ENCODE measurements at regions not wholly inside any gene's neighbourhood (a gene's known extent, or its start where the extent isn't known, plus 50 kb on each side); places are given as distances from the start of the nearest gene placed in this dataset.

- no CpG with 5 or more reads among the region's 3 CpGs for WGBS (ENCODE audit: extremely low coverage, insufficient read length, low lambda C conversion rate)
- no peak overlapping the region for H2AK5ac ChIP-seq (ENCODE audit: insufficient read length, low read length)
- H3K27me3 ChIP-seq (ENCODE audit: insufficient read depth, low read length) = no peaks in the 10 kb centered on the region
- H3K14ac ChIP-seq (ENCODE audit: insufficient read depth, low read length) = no peak overlapping the region
- no peak overlapping the region for H2BK15ac ChIP-seq (ENCODE audit: low read depth, low read length)
- no peak overlapping the region for H3K4me2 ChIP-seq (ENCODE audit: insufficient read depth, insufficient read length, low read length)
- H3K18ac ChIP-seq (ENCODE audit: insufficient read length, low read depth, low read length) = no peak overlapping the region
- H3K79me2 ChIP-seq (ENCODE audit: insufficient read depth, low read length) = no peaks in the 10 kb centered on the region
- Mint-ChIP-seq H3K27me3 (ENCODE audit: low read depth) (no peaks in the 10 kb centered on the region), H3K9me3 (peaks cover 26 to 28% of the 10 kb centered on the region in 2 experiments), H3K27ac (no peak overlapping the region), H3K4me1 (no peaks in the 10 kb centered on the region), H3K36me3 (ENCODE audit: insufficient read depth in 1 of 3, low read depth in 3 of 3) (peaks cover 8 to 25% (median 10%) of the 10 kb centered on the region in 3 experiments), H3K4me3 (no peak overlapping the region)
- H3K27ac ChIP-seq (ENCODE audit: insufficient read length, low read depth, low read length) = no peak overlapping the region
- no peak overlapping the region for H3K56ac ChIP-seq (ENCODE audit: insufficient read length, low read depth, low read length)
- no peak overlapping the region for H4K5ac ChIP-seq (ENCODE audit: insufficient read length, low read depth, low read length)
- H2BK12ac ChIP-seq (ENCODE audit: insufficient read length, low read depth, low read length) = no peak overlapping the region
- no peak overlapping the region for H2BK20ac ChIP-seq (ENCODE audit: low read depth, low read length, poor library complexity, severe bottlenecking)
- H3K9me3 ChIP-seq (ENCODE audit: control insufficient read depth, low read depth, low read length) = no peaks in the 10 kb centered on the region
- H4K20me1 ChIP-seq (ENCODE audit: control insufficient read depth, insufficient read depth, insufficient read length) = no peaks in the 10 kb centered on the region
- H4K8ac ChIP-seq (replicated peaks; ENCODE audit: insufficient read length, low read depth, low read length) = no peak overlapping the region
- no peak overlapping the region for H3K23ac ChIP-seq (ENCODE audit: insufficient read length, low read depth, low read length)
- no peak overlapping the region for H2BK120ac ChIP-seq (ENCODE audit: low read depth, low read length, poor library complexity, severe bottlenecking)
- no peak for DNase-seq
- no peak overlapping the region for H4K91ac ChIP-seq (ENCODE audit: insufficient read length, low read depth, low read length)
- H3K4me1 ChIP-seq (ENCODE audit: insufficient read depth, low read length) = no peaks in the 10 kb centered on the region
- H2BK5ac ChIP-seq (ENCODE audit: insufficient read length, low read length) = no peak overlapping the region
- no peak overlapping the region for H3K9ac ChIP-seq (ENCODE audit: extremely low read depth, insufficient read length, low read length)
- no peak overlapping the region for H3K4ac ChIP-seq (ENCODE audit: low read depth, low read length)
- H3T11ph ChIP-seq (ENCODE audit: low read length) = no peak overlapping the region
- H3K79me1 ChIP-seq (ENCODE audit: insufficient read depth, low read depth, low read length, poor library complexity, severe bottlenecking) = no peaks in the 10 kb centered on the region
- no peaks in the 10 kb centered on the region for H3K23me2 ChIP-seq (ENCODE audit: insufficient read length, low read depth, low read length, poor library complexity, severe bottlenecking)
- H2AFZ ChIP-seq (ENCODE audit: low read length) = no peak overlapping the region
- TF ChIP-seq CTCF (conservative IDR thresholded peaks at IDR 0.05) = no peak
Observed at GRCh38 chr9:118635416-118635815, 733.8 kb downstream of the BRINP1 start.

Data from H9 (cell line).